Lower leg skin (tissue), 3 donors: ENCODE measurements at regions not wholly inside any gene's neighbourhood (a gene's known extent, or its start where the extent isn't known, plus 50 kb on each side); places are given as distances from the start of the nearest gene placed in this dataset.

ENCODE experiments used
- CTCF ChIP-seq, 3 donors: fragments of 450-650 bp; IDR thresholded peaks; one replicate each; pipeline ENCODE4 v1.5.1; 2016; ENCODE audit warnings: antibody characterized with exemption in 3 of 3, mild to moderate bottlenecking in 3 of 3, moderate library complexity in 2 of 3
- POLR2A ChIP-seq, 2 donors: fragments of 450-650 bp; IDR thresholded peaks; one replicate each; pipeline ENCODE4 v1.6.1; 2016 to 2017; ENCODE audit warnings: antibody characterized with exemption in 2 of 2, mild to moderate bottlenecking in 1 of 2, moderate library complexity in 1 of 2

GRCh38 chr16:64094992-64095634 is 1026.8 kb downstream of the CDH11 start:
- TF ChIP-seq CTCF (IDR thresholded peaks at IDR 0.05) (no peak), POLR2A (IDR thresholded peaks at IDR 0.05) (no peak)
